HG03432 (cell line): ENCODE measurements at regions not wholly inside any gene's neighbourhood (a gene's known extent, or its start where the extent isn't known, plus 50 kb on each side); places are given as distances from the start of the nearest gene placed in this dataset.
"Not testable (repeated sequence)": the region's sequence is repeated elsewhere in the genome, so short reads cannot be mapped to it uniquely, and the experiment has no call there.

Experiments used
- ATAC-seq: cut with Tn5 transposase; IDR thresholded peaks from one replicate; pipeline ENCODE4 v1.9.1; 2021; ENCODE audit warnings: mild to moderate bottlenecking, moderate library complexity; ENCODE audit not compliant: unreplicated experiment

DNA sequence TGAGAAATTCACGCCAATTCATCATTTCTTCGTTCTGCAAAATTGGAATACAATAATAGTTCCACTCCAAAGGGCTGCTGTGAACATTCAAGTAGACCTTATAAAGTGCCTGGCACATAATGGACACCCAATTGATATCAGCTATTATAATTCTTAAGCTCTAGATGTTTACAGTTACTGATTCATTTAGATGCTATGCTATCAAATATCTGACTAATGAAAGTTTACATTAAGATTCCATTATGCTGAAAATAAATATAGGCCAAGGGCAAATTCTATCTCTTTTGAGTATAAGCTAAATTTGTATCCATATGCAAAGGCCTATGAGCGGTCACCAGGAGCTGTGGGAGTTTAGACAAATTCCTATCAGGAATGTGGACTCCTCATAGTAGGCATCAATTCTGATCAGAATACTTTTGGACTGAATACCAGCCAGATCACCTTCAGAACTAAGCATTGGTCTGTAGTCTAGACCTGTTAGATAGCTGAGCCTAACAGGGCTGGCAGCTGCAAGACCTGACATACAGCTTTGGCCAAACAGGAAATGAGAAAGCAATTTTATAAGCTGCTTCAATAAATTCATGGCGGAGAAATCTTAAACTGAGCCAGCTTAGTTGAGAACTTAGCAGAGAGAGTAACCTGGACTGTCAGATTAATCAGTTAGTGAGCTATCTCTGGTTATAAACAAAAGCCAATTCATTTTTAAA, 384.3 kb upstream of the ACTRT1 start:
- no peak for ATAC-seq

DNA sequence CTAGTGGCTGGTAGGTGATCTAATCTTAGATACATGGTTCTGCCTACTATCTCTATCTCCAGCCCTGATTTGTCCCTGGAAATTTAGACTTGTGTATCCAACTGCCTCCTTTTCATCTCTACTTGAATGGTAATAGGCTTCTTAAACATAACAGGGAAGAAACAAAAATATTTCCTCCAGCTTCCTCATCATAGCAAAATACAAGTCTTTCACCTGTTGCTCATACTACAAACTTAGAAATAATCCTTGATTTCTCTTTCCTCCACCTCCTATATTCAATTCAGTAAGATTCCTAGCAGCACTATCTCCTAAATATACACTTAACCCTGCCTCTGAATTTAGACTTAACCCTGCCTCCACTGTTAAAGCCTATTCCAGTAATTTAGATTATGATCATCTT, 373.3 kb upstream of the ACTRT1 start:
- no peak for ATAC-seq

GRCh38 chrX:128408842-128409241, 356.6 kb upstream of the ACTRT1 start:
- ATAC-seq, result no peak

- ATAC-seq, result no peak
Observed at GRCh38 chrX:128396601-128397000, 344.4 kb upstream of the ACTRT1 start.

DNA sequence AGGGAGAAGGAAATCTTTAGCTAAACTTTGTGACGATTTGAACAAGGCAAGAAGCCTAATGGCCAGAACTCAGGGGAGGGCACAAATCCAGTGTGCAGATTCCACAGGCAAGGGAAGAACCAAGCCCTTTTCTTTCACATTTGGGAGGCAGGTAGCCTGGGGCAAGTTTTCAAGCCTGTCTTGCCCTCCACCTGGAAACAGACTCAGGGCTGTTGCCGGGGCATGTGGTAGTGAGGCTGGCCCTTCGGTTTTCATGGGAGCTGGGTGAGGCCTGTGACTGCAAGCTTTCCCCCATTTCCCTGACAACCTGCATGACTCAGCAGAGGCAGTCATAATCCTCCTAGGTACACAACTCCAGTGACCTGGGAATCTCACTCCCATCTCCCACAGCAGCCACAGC, 331.6 kb upstream of the ACTRT1 start:
- ATAC-seq, result not testable (repeated sequence)

DNA sequence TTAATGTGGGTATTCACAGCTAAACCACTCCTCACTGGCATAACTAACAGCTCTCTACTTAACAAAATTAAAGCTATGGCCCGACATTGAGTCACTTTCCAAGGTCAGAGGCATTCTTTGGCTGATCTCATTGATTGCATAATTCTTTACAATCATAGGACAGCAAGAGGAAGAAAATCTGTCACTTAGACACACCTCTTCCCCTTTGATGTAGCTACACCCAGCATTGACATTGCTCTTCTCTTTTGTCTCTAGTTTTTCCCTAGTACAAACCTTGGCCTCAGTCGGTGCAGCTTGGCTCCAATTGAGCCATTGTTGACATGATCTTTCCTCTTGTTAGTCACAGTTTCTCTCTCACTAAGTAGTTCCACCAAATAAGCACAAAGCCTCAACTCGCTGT, 313.3 kb upstream of the ACTRT1 start:
- ATAC-seq, result no peak

DNA sequence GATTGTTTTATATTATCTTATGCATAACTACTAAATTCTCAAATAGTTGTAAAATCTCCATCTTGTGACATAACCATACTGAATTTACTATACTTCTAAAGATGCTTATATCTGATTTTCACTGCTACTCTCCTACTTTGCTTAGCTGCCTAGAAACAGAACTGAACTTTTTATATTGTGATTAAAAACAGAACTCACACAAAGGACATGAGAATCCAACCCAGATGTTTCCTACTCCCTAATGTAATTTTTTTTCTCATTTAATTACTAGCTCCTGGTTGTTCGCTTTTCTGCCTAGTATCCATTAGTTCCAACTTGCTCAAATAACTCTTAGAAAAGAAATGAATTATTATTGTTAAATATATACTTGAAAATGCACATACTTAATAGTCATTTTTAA, 283.5 kb upstream of the ACTRT1 start:
- no peak for ATAC-seq

GRCh38 chrX:128334821-128335220, 282.6 kb upstream of the ACTRT1 start:
- no peak for ATAC-seq

DNA sequence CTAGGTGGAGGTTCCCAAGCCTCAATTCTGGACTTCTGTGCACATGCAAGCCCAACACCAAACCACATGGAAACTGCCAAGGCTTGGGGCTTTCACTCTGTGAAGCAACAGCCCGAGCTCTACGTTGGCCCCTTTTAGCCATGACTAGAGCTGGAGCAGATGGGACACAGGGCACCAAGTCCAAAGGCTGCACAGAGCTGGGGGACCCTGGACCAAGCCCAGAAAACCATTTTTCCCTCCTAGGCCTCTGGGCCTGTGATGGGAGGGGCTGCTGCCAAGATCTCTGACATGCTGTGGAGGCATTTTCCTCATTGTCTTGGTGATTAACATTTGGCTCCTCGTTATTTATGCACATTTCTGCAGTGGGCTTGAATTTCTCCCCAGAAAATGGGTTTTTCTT, 258.7 kb upstream of the ACTRT1 start:
- ATAC-seq, result no peak

DNA sequence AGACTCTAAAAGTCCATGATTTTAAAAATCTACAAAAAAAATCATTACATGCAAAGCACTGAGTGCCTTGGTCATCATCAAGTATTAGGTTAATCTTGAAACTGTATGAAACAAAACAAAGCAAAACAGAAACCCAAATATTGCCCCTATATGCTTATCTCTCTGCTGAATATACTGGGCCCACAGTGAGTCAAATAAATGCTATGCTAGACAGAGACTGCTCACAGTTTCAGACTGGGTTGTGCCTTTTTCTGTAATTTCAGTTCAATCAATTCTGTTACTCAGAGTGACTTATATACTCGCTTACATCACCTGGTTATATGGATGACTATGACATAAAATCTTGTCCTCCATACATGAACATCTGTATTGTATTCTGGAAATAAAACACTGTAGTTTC, 257.1 kb upstream of the ACTRT1 start:
- ATAC-seq, result no peak

GRCh38 chrX:128294198-128294597, 242.0 kb upstream of the ACTRT1 start:
- ATAC-seq, result no peak

- no peak for ATAC-seq
Observed at GRCh38 chrX:128287693-128288092, 235.5 kb upstream of the ACTRT1 start.

DNA sequence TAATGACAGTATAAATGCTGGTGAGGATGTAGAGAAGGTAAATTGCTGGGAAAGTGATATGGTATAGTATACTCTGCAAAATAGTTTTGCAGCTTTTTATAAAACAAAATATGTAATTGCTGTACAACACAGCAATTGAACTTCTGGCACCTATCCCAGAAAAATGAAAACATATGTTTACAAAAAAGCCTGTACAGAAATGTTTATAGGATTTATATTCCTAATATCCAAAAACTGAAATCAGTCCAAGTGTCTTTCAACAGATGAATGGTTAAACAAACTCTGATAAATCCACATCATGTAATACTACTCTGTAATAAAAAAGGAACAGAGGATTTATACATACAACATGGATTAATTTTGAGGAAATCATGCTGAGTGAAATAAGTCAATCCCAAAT, 198.4 kb upstream of the ACTRT1 start:
- no peak for ATAC-seq

DNA sequence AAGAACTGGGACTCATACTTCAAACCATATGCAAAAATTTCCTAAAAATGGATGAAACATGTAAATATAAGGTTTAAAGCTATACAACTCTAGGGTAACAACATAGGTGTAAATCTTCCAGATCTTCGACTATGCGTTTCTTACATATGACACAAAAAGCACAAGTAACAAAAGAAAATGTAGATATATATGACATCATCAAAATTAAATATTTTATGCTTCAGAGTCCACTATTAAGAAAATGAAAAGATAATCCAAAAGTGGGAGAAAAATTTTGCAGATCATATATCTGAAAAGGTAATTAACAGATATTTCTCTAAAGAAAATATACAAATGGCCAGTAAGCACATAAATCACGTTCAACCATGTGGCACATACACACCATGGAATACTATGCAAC, 164.2 kb upstream of the ACTRT1 start:
- no peak for ATAC-seq

GRCh38 chrX:128165884-128166408, 113.7 kb upstream of the ACTRT1 start:
- ATAC-seq, result no peak

DNA sequence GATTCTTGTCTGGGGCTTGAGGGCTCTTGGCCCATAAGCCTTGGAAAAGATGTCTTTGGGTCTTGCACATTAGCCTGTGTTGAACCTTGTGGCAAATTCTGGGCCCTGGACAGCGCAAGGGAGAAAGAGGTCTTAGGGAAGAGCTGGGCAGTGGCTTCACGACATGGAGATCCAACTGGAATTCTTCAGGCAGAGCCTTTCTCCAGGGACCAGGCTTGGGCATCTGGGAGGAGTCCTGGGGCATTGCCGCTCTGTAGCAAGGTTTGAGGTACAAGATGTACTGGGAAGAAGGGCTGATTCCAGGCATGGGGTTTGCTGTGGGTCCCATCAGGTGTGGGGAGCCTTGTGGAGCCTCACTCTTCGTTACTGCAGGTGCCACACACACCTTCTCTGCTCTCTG, 104.0 kb upstream of the ACTRT1 start:
- no peak for ATAC-seq

- no peak for ATAC-seq
Observed at GRCh38 chrX:128142745-128143144, 90.5 kb upstream of the ACTRT1 start.

DNA sequence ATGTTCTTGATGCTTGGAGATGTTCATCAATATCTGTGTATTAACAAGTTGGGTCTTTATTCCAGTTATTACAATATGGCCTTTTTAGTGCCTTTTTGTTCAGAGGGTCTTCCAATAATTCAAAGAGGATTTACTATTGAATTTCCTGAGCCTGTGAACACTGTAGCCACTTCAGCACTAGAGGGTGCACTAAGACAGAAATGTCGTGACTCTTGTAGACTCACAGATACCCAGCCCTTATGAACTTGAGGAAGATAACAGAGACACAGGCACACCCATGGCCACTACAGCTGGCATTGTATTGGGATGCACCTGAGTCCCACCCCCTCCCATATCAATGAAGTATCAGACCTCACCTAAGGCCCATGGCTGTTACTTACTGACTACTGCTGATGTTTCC, 54.4 kb upstream of the ACTRT1 start:
- no peak for ATAC-seq

- ATAC-seq, result no peak
Observed at GRCh38 chrX:128105659-128106058, 53.5 kb upstream of the ACTRT1 start.
